Hematopoietic multipotent progenitor cell treated with erythropoietin and hydrocortisone succinate and interleukin-3 and kit ligand, for 15 days (in vitro differentiated cells): ENCODE measurements at regions not wholly inside any gene's neighbourhood (a gene's known extent, or its start where the extent isn't known, plus 50 kb on each side); places are given as distances from the start of the nearest gene placed in this dataset.

Source experiments
- DNase-seq: peaks from one replicate; pipeline ENCODE4 v3.0.0-alpha.2; 2015; ENCODE audit warnings: low spot score

DNA sequence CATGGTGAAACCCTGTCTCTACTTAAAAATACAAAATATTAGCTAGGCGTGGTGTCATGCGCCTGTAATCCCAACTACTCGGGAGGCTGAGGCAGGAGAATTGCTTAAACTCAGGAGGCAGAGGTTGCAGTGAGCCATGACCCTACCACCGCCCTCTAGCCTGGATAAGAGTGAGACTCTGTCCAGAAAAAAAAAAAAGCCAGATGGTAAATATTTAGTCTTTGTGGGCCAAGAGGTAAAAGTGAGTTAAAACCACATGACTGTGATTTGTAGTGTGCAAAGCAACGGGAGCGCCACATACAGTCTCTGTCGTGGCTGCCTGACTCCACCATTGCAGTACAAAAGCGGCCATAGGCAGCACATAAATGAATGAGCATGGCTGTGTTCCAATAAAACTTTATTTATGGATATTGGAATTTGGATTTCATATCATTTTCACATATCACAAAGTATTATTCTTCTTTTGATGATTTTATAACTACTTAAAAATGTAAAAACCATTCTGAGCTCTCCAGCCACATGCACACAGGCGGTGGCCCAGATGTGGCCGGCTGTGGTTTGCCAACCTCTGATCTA, 51.8 kb upstream of the CASZ1 start:
- no peak for DNase-seq

- DNase-seq = no peak
Observed at GRCh38 chr1:10850026-10850425, 53.6 kb upstream of the CASZ1 start.

DNA sequence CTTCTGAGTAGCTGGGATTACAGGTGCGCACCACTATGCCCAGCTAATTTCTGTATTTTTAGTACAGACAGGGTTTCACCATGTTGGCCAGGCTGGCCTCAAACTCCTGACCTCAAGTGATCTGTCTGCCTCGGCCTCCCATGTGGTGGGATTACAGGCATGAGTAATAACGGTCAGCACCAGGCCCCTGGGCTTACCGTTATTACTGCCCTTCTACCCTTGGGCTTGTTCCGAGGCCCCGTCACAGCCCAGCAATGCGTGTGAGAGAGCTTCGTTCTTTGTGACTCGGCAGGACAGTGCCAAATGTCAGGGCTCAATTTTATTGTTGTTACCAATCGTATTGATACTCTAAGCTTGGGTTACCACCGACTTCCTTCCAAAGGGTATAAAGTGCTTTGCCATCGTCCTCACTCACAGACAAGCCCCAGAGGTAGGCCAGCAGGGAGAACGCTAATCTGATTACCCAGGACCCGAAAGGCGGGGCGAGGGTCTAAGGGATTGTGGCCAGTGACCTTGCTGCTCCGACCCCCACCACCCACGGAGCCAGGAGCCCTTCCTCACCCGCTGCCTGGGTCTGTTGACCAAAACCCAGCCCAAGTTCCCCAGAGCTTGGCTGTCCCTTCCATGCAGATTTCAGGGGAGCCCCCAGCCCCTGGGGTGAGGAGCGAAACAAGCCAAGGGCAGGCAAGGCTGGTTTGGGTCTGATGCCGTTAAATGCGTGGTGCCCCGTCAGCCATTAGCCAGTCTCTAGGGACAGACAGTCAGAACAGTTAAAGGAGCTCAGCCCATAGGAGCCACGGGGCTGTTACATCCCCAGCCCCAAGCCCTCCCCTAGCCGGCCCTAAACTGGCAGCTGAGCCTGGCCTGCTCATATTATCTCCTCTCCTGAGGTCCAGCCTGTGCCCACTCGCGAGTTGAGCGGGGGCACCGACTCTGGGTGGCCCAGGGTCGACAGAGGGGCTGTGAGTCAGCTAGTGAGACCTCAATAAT, 54.9 kb upstream of the CASZ1 start:
- no peak for DNase-seq

DNA sequence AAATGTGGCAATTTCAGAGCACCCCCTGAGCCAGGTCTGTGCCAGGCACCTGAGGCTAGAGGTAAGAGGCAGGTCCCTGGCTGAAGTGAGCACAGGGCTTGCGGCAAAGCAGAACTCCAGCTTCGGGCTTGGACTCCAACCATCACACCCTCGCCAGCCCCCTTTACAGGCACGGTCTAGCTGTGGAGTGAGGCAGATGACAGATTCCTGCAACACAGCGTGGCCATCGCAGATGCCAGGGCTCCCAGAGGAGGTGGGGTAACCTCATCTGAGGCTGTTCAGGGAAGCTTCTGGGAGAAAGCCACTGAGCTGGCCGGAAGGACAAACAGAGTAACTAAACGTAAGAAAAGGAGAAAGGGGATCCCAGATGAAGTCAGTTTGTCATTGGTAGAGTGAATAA, 55.6 kb upstream of the CASZ1 start:
- DNase-seq = no peak

DNA sequence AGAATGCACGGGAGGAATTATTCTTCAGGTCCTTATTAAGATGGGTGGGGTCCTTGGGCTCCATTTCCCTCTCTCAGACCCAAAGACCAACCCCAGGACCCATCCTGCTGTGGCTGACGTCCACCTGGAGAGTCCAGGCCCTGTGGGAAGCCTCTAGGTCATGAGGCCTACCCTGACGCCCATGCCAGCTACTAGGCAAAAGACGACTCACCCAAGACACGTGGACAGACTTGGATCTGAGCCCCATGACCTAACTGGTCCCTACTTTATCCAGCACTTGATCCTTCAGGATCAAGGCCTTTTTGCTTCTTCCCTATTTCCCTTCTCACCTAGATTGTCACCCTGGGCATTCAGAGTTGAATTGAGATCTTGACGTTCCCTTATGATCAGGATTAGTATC, 56.0 kb upstream of the CASZ1 start:
- DNase-seq = no peak

DNA sequence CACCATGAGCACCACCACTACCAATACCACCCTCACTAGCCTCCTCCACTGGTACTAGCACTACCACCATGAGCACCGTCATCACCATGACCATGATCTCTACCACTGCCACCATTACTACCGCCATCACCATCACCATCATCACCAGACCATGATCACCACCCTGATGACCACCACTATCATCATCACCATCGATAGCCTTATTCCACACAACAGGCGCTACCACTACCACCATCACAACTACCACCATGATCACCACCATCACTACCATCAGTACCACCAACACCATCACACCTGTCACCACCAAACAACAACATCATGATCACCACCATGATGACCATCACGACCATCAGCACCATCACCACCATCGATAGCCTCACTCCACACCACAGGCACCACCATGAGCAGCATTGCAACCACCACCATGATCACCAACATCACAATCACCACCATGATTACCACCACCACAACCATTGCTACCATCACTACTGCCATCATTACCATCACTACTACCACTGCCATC, 56.6 kb upstream of the CASZ1 start:
- no peak for DNase-seq

DNA sequence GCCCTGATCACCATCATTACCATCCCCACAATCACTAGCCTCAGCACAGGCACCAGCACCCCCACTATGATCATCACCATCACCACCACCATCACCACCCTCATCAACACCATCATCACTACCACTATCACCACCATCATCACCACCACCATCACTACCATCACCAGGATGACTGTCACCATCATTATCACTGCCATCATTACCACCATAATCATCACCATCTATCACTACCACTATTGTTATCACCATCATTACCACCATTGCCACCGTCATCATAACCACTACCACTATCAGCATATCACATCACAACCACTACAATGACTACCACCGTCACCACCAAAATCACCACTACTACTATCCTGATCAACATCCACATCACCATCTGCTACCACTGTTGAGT, 57.3 kb upstream of the CASZ1 start:
- no peak for DNase-seq

GRCh38 chr1:10854856-10855459, 58.5 kb upstream of the CASZ1 start:
- DNase-seq = no peak

DNA sequence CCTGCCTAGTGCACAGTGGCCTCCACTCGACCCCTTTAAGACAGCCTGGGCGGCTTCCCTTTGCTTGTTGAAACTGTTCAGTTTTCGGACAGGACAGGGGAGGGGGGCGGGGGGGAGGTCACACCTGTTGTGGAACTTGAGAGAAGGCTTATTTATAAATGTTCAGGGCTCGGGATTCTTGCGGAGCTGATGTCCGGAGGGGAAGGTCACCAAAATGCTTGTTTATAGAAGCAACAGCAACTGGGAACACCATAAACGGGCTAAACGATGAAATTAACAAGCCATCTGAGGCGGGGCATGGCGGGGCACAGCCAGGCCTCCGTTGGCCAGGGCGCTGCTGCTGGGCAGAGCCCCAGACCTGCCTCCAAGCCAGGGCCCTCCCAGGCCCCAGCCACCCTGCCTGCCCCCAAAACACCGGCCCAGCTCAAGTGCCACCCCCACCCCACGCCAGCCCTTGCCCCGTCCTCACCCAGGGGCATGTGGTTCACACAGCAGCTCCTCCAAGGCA, 59.8 kb upstream of the CASZ1 start:
- no peak for DNase-seq

DNA sequence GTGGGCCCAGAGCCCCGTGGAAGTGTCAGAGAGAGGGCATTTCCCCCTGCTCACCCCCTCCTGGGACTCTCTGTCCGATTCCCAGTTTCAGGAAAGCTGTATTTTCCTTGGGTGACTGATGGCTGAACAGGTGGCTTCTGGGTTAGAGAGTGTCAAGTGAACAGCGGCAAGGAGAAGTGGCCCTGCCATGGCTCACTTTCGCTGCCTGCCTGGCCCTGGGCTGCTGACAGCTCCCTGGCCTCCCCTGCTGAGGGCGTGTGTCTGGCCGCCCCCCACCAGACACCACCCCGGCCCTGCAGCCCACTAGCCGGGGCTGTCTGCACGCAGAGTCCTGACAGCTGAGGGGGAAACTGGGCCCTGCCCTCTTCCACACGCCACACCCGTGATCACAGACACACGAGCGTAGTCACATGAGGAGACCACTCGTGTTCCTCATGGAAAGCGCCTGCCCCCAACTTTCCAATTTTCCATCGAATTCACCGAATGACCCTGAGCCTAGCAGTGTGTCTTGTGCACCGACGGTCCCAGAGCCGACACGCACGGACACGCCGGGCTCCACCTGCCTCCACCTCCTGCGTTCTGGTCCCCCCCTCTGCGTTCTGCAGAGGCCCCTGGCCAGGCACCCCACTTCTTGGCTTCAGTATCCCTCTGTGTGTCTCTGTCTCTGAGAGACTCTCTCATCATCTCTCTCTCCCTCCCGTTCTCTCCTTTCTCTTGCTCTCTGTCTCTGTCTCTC, 60.6 kb upstream of the CASZ1 start:
- DNase-seq = no peak

- DNase-seq = no peak
Observed at GRCh38 chr1:10857687-10858086, 61.2 kb upstream of the CASZ1 start.

DNA sequence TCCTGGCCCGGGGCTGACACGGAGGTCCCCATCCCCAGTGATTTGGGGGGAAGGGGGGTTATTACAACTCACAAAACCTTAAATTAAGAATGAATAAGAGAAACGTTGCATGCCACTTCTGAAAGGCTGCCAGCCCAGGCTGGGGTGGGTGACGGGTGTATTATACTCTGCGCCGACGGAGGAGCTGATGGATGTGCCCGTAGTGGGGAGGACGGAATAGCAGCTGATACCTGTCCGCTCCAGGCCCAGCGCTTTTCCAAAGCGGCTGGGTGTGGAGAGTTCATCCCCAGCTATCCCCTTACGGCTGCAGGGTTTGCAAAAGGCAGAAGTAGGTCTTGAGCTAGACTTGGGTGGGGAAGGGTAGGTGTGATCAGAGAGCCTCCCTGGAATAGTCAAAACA, 63.8 kb upstream of the CASZ1 start:
- DNase-seq = no peak

DNA sequence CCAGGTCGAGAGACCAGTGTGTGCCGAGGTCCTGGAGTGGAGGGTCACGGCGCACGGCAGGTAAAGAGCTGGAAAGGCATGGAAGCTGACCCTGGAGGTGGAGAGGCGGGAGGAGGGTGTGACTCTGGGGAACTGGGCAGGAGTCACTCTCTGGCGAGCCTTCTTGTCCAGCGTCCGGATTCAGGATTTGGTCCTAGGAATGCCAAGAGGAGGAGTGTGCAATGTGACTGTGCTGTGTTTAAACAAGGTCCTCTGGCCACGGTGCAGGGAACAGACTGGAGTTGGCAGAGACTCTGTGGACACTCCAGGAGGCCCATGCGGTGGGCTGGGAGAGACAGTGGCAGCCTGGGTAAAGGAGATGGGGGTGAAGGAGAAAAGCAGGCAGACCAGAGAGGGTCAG, 64.2 kb upstream of the CASZ1 start:
- no peak for DNase-seq

GRCh38 chr1:10861822-10862221, 65.4 kb upstream of the CASZ1 start:
- DNase-seq = no peak

- DNase-seq = no peak
Observed at GRCh38 chr1:10862743-10863335, 66.4 kb upstream of the CASZ1 start.

GRCh38 chr1:10863886-10864285, 67.4 kb upstream of the CASZ1 start:
- DNase-seq = no peak

- DNase-seq = no peak
Observed at GRCh38 chr1:10864776-10865175, 68.3 kb upstream of the CASZ1 start.

DNA sequence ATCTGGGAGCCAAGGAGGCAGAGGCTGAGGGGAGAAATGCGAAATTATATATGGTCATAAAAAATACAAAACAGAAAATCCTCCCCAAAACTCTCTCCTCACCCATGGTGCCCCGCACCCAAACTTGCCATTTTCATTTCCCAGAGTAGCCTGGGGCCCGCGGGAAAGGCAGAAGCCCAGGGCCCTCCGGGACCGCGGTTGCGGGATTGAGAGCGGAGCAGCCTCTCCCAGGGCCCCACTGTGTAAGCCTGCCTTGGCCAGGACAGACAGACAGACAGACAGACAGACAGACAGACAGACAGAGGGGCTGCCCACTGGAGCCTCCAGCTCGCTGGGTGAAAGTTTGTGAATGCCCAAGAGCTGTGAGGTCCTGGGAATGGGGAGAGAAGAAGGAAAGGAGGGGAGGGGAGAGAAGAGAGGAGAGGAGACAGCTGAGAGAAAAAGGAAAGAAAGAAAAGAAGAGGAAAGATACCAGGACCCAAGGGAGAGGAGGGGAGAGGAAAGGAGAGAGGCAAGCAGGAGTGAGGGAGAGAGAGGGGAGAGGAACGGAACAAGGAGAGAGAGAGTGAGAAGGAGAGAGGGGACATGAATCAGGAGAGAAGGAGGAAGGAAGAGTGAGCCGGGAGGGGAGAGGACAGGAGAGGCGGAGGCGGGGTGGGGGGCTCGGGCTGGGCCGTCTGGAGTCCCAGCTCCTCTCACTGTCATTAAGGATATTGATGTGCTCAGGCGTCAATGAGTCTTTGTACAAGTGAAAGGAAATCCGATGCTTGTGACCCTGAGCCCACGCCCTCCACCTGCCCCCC, 69.3 kb upstream of the CASZ1 start:
- DNase-seq = no peak

GRCh38 chr1:10866321-10867093, 70.1 kb upstream of the CASZ1 start:
- no peak for DNase-seq

- peak; percentile 18 for DNase-seq
Observed at GRCh38 chr1:10867138-10867721, 70.8 kb upstream of the CASZ1 start.
